Uterus (tissue), 3 donors: ENCODE measurements at regions not wholly inside any gene's neighbourhood (a gene's known extent, or its start where the extent isn't known, plus 50 kb on each side); places are given as distances from the start of the nearest gene placed in this dataset.

Experiments used
- DNase-seq, 2 donors: peaks; one replicate each; pipeline ENCODE4 v3.0.0-alpha.2; 2019 to 2020
- H3K27ac ChIP-seq, 2 donors: fragments of 200-600 bp; sonication (generic); 1 replicate in 1 of 2; 2 replicates in 1 of 2; pipeline ENCODE4 v1.5.1; 2016 to 2018
- H3K27me3 ChIP-seq, 2 donors: fragments of 200-600 bp; sonication (generic); one replicate each; pipeline ENCODE4 v1.5.1; 2018 to 2019; ENCODE audit warnings: control low read depth in 1 of 2
- H3K36me3 ChIP-seq, 2 donors: fragments of 200-600 bp; sonication (generic); one replicate each; pipeline ENCODE4 v1.5.1; 2019; ENCODE audit warnings: control low read depth in 1 of 2
- H3K4me1 ChIP-seq, 2 donors: fragments of 200-600 bp; sonication (generic); one replicate each; pipeline ENCODE4 v1.5.1; 2018 to 2019; ENCODE audit warnings: control low read depth in 1 of 2
- H3K4me3 ChIP-seq, 2 donors: fragments of 200-600 bp; sonication (generic); 1 replicate in 1 of 2; 2 replicates in 1 of 2; pipeline ENCODE4 v1.5.1; 2018 to 2019; ENCODE audit warnings: mild to moderate bottlenecking in 1 of 2
- H3K9me3 ChIP-seq, 2 donors: fragments of 200-600 bp; sonication (generic); one replicate each; pipeline ENCODE4 v1.5.1; 2019; ENCODE audit warnings: control low read depth in 1 of 2
- POLR2A ChIP-seq, 2 donors: fragments of 450-650 bp; IDR thresholded peaks; one replicate each; pipeline ENCODE4 v1.6.1; 2016; ENCODE audit warnings: antibody characterized with exemption in 2 of 2, mild to moderate bottlenecking in 1 of 2, moderate library complexity in 1 of 2
- intact Hi-C: fragments of 100-400 bp; cut with DNase I; formaldehyde crosslinking; loops from one replicate; pipeline ENCODE4 v1.15.1; 2023; ENCODE audit warnings: low total_unique reads
- TF ChIP-seq, protein P1 (sequence below), 4 experiments: fragments of 200-600 bp in 2 of 4; fragments of 450-650 bp in 2 of 4; sonication (generic) in 2 of 4; IDR thresholded peaks; one replicate each; pipeline ENCODE4 v1.5.1; 2016 to 2019; ENCODE audit warnings: antibody characterized with exemption in 4 of 4, mild to moderate bottlenecking in 2 of 4, moderate library complexity in 1 of 4
- donor health status: DM: yes; HTN: yes; CAD: no.

DNA sequence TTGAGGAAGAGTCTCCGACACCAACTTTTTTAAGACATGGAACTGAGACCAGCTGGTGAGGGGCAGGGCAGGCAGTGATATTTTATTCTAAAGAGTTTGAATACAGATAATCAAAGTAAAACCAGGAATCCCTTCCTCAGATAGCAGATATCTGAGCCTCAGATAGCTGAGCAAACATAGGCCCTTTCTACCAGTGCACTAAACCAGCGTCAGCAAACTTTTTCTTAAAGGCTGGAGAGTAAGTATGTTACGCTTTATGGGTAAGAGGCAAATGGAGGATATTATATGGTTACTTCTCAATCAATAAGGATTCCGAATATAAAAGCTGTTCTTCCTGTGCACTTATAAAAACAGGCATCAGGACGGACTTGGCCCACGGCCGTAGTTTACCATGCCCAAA lies 73.9 kb downstream of the WNT5A start:
- Histone ChIP-seq H3K4me1 (no peaks in the 10 kb centered on the region), H3K27ac (no peak overlapping the region), H3K27me3 (no peaks in the 10 kb centered on the region), H3K4me3 (no peak overlapping the region), H3K9me3 (no peaks in the 10 kb centered on the region), H3K36me3 (no peaks in the 10 kb centered on the region)
- no peak for TF ChIP-seq POLR2A (IDR thresholded peaks at IDR 0.05)
- TF ChIP-seq, protein P1, sequence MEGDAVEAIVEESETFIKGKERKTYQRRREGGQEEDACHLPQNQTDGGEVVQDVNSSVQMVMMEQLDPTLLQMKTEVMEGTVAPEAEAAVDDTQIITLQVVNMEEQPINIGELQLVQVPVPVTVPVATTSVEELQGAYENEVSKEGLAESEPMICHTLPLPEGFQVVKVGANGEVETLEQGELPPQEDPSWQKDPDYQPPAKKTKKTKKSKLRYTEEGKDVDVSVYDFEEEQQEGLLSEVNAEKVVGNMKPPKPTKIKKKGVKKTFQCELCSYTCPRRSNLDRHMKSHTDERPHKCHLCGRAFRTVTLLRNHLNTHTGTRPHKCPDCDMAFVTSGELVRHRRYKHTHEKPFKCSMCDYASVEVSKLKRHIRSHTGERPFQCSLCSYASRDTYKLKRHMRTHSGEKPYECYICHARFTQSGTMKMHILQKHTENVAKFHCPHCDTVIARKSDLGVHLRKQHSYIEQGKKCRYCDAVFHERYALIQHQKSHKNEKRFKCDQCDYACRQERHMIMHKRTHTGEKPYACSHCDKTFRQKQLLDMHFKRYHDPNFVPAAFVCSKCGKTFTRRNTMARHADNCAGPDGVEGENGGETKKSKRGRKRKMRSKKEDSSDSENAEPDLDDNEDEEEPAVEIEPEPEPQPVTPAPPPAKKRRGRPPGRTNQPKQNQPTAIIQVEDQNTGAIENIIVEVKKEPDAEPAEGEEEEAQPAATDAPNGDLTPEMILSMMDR (IDR thresholded peaks at IDR 0.05) = no peak
- intact Hi-C loops = no loop called here
- DNase-seq = no peak

DNA sequence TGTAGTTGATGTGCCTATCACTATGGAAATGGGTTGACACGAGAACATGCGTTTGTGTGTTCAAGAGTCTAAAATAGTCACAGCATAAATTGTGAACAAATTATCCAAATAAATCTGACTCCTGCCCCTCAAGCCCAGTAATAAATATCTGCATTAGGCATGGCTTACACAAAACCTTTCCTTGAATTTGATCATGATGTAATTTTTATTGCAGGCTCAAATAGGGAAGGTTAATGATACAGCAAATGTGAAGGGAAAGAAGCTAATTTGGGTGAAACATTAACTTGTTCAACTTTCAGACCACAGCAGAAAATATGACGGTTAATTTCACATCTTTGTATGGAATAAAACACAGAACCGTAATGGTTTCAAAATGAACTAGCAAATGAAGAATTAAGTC lies 74.6 kb downstream of the WNT5A start:
- H3K27ac ChIP-seq = no peak overlapping the region
- H3K4me1 ChIP-seq = no peaks in the 10 kb centered on the region
- TF ChIP-seq, protein P1 (IDR thresholded peaks at IDR 0.05) = no peak
- no peak for TF ChIP-seq POLR2A (IDR thresholded peaks at IDR 0.05)
- H3K36me3 ChIP-seq = no peaks in the 10 kb centered on the region
- H3K27me3 ChIP-seq = no peaks in the 10 kb centered on the region
- H3K4me3 ChIP-seq = no peak overlapping the region
- no peak for DNase-seq
- intact Hi-C loops = no loop called here
- no peaks in the 10 kb centered on the region for H3K9me3 ChIP-seq

DNA sequence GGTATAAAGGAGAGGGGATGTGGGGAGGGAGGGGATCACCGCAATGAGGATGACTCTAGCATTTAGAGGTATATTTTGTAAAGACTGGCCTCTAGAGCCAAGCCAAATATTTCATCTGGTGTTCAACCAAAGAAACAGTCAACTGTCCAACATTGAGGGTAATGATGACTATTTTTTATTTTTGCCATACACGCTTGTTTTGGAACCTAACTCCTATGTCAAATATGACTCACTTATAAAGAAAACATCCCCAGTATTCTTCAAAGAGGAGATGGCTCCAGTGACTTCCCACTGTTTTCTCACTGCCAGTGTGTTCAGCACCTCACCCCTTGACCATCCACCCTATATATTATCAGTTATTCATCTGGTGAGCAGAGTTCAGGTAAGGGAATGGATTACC lies 77.3 kb downstream of the WNT5A start:
- TF ChIP-seq POLR2A (IDR thresholded peaks at IDR 0.05) = no peak
- TF ChIP-seq, protein P1 (IDR thresholded peaks at IDR 0.05) = no peak
- H3K9me3 ChIP-seq = no peaks in the 10 kb centered on the region
- intact Hi-C loops = no loop called here

DNA sequence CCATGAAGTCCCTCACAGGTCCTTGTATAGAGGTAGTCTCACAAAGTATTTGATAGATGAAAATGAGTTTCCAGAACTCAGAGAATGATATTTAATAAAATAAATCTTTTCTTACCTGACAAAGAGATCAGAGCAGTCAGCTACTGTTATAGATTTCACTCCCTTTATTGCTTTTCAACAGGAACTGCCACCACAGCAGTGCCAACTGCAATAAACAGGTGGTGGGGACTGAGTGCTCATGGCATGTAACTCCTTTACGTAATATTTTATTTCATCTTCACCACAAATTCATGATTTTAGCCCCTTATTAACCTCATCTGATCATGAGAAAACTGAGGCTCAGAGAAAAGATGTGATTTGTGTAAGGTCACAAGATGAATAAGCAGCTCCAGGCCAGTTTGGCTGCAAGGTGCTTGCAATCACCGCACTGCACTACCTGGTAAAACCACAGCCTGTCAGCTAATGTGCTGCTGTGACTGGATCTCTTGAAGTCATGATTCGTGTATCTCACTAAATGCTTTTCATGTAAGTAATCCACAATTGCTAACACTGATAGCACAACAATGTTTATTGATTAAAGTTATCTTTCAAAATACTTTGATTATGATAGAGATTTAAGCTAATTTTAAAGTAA lies 78.8 kb downstream of the WNT5A start:
- no peaks in the 10 kb centered on the region for H3K4me1 ChIP-seq
- no peak for DNase-seq
- TF ChIP-seq, protein P1 (IDR thresholded peaks at IDR 0.05) = no peak
- no peak for TF ChIP-seq POLR2A (IDR thresholded peaks at IDR 0.05)
- H3K27ac ChIP-seq = no peak overlapping the region
- intact Hi-C loops = no loop called here
- H3K27me3 ChIP-seq = no peaks in the 10 kb centered on the region
- no peaks in the 10 kb centered on the region for H3K9me3 ChIP-seq
- H3K36me3 ChIP-seq = no peaks in the 10 kb centered on the region
- no peak overlapping the region for H3K4me3 ChIP-seq

More for the DNA sequence above, 77.3 kb downstream of the WNT5A start:
- H3K4me3 ChIP-seq = no peak overlapping the region
- no peak for DNase-seq
- H3K27ac ChIP-seq = no peak overlapping the region
- H3K4me1 ChIP-seq = no peaks in the 10 kb centered on the region
- no peaks in the 10 kb centered on the region for H3K36me3 ChIP-seq
- H3K27me3 ChIP-seq = no peaks in the 10 kb centered on the region

DNA sequence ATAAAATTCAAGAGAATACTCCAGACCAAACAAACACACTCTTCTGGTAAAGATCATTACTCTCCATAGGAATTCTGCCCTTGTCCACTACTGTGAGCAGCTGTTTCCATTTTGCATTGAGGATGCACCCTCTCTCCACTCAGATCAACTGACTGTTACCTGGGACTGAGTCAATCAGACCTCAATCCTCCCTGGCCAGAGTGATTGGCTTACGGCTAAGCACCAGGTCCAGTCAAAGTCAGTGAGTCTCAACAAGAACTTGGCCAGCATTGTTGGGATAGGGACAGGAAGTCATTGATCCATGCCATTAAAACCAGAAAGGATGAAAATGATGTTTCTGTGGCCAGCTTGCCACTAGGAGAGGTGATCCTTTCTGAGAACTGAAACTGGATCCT lies 79.7 kb downstream of the WNT5A start:
- Histone ChIP-seq H3K27me3 (no peaks in the 10 kb centered on the region), H3K9me3 (no peaks in the 10 kb centered on the region), H3K4me1 (no peaks in the 10 kb centered on the region), H3K36me3 (no peaks in the 10 kb centered on the region), H3K27ac (no peak overlapping the region), H3K4me3 (no peak overlapping the region)
- TF ChIP-seq, protein P1 (IDR thresholded peaks at IDR 0.05) = no peak
- no peak for TF ChIP-seq POLR2A (IDR thresholded peaks at IDR 0.05)
- intact Hi-C loops = no loop called here
- no peak for DNase-seq
